Endothelial cell of umbilical vein (primary cell): ENCODE measurements at regions not wholly inside any gene's neighbourhood (a gene's known extent, or its start where the extent isn't known, plus 50 kb on each side); places are given as distances from the start of the nearest gene placed in this dataset.

Experiments used
- BruUV-seq: library from RNA; stranded (reverse); fragments of 400-500 nt; replicated peaks from 2 replicates; lab custom pipeline; 2021; lab: Mats Ljungman, UMichigan
- CTCF ChIA-PET: fragments of 300-600, 350-600 bp; sonication (Branson Sonifier 250); formaldehyde crosslinking; loops from one replicate; lab custom pipeline; 2021; ENCODE audit warnings: antibody characterized with exemption, inconsistent platforms; lab: Charles Lee
- POLR2A ChIA-PET: fragments of 300-600, 350-600 bp; sonication (Branson Sonifier 250); formaldehyde crosslinking; loops from one replicate; lab custom pipeline; 2021; ENCODE audit warnings: antibody characterized with exemption, inconsistent platforms; lab: Charles Lee
- DNase-seq: peaks from one replicate; pipeline ENCODE4 v3.0.0-alpha.2; 2011; ENCODE audit warnings: low read depth, low spot score
- FAIRE-seq: peaks from 2 replicates; lab custom pipeline; 2011; peaks lifted over from hg19 to GRCh38; lab: Jason Lieb, UNC
- H2AFZ ChIP-seq: 2 replicates; pipeline ENCODE4 v1.6.0; 2012; ENCODE audit warnings: low read depth, low read length, control low read depth, inconsistent platforms
- H3K27ac ChIP-seq: 2 replicates; pipeline ENCODE4 v1.5.1; 2011; ENCODE audit warnings: low read depth, mild to moderate bottlenecking, control low read depth, low read length, moderate library complexity; ENCODE audit not compliant: insufficient read depth
- H3K27me3 ChIP-seq, 2 experiments: 2 replicates each; pipeline versions ENCODE4 v1.6.0 to v1.6.1; 2011; ENCODE audit warnings: low read length in 2 of 2, mixed read lengths in 1 of 2; ENCODE audit not compliant: control insufficient read depth in 2 of 2, insufficient read depth in 2 of 2
- H3K36me3 ChIP-seq, 2 experiments: 2 replicates in 1 of 2; 3 replicates in 1 of 2; pipeline ENCODE4 v1.5.1; 2011; ENCODE audit warnings: low read length in 2 of 2, mild to moderate bottlenecking in 1 of 2, moderate library complexity in 1 of 2; ENCODE audit not compliant: control insufficient read depth in 2 of 2, insufficient read depth in 2 of 2; ENCODE audit errors: extremely low read depth in 1 of 2
- H3K4me1 ChIP-seq: 3 replicates; pipeline ENCODE4 v1.5.1; 2011; ENCODE audit warnings: mild to moderate bottlenecking, low read length; ENCODE audit not compliant: control insufficient read depth, insufficient read depth; ENCODE audit errors: extremely low read depth
- H3K4me2 ChIP-seq: 2 replicates; pipeline ENCODE4 v1.6.1; 2011; ENCODE audit warnings: low read length, control low read depth, mixed read lengths; ENCODE audit not compliant: insufficient read depth
- H3K4me3 ChIP-seq, 3 experiments: fragments of 200-600 bp in 1 of 3; sonication (generic), shearing (Covaris generic) in 1 of 3; replicated peaks in 1 of 3; 2 replicates each; pipeline ENCODE4 v1.5.1; 2011 to 2016; ENCODE audit warnings: control low read depth in 3 of 3, low read length in 3 of 3, mild to moderate bottlenecking in 2 of 3, inconsistent platforms in 1 of 3, low read depth in 1 of 3, moderate library complexity in 1 of 3; ENCODE audit not compliant: insufficient read depth in 1 of 3
- H3K79me2 ChIP-seq: 2 replicates; pipeline ENCODE4 v1.6.0; 2012; ENCODE audit warnings: low read length, inconsistent platforms; ENCODE audit not compliant: control insufficient read depth, insufficient read depth
- H3K9ac ChIP-seq: replicated peaks from 2 replicates; pipeline ENCODE3; 2011; ENCODE audit warnings: low read length, control low read depth; ENCODE audit not compliant: insufficient read depth; ENCODE audit errors: extremely low read depth
- H3K9me1 ChIP-seq: replicated peaks from 3 replicates; pipeline ENCODE4 v1.6.0; 2011; ENCODE audit warnings: mild to moderate bottlenecking, low read length; ENCODE audit not compliant: control insufficient read depth, insufficient read depth; ENCODE audit errors: extremely low read depth
- H3K9me3 ChIP-seq: replicated peaks from 2 replicates; pipeline ENCODE4 v1.5.1; 2012; ENCODE audit warnings: low read length, inconsistent platforms; ENCODE audit not compliant: control insufficient read depth, insufficient read depth
- H4K20me1 ChIP-seq: replicated peaks from 2 replicates; pipeline ENCODE3; 2011; ENCODE audit warnings: mild to moderate bottlenecking, low read length; ENCODE audit not compliant: control insufficient read depth, insufficient read depth; ENCODE audit errors: extremely low read depth
- EZH2 ChIP-seq: IDR thresholded peaks from 2 replicates; pipeline ENCODE4 v1.6.1; 2012; ENCODE audit warnings: borderline replicate concordance, low read depth, mild to moderate bottlenecking, moderate library complexity, low read length, inconsistent platforms; ENCODE audit not compliant: severe bottlenecking
- FOS ChIP-seq: IDR thresholded peaks from 2 replicates; pipeline ENCODE4 v1.6.1; 2011; ENCODE audit warnings: mild to moderate bottlenecking, low read length, moderate library complexity, borderline replicate concordance; ENCODE audit not compliant: insufficient read depth
- GATA2 ChIP-seq: IDR thresholded peaks from 2 replicates; pipeline ENCODE4 v1.7.0; 2011; ENCODE audit warnings: low read depth, mild to moderate bottlenecking, moderate library complexity, mixed read lengths, low read length; ENCODE audit not compliant: insufficient read length, insufficient read depth
- JUN ChIP-seq: IDR thresholded peaks from 2 replicates; pipeline ENCODE4 v1.6.1; 2011; ENCODE audit warnings: borderline replicate concordance, low read depth; ENCODE audit not compliant: insufficient read length, insufficient read depth
- MYC ChIP-seq: IDR thresholded peaks from one replicate; pipeline ENCODE4 v1.6.1; 2011; ENCODE audit warnings: mild to moderate bottlenecking, low read depth, low read length
- POLR2A ChIP-seq: IDR thresholded peaks from 2 replicates; pipeline ENCODE4 v1.6.1; 2012; ENCODE audit warnings: low read depth, mild to moderate bottlenecking, control low read depth, low read length
- POLR2AphosphoS5 ChIP-seq: IDR thresholded peaks from 2 replicates; pipeline ENCODE4 v1.6.1; 2012; ENCODE audit warnings: low read depth, mild to moderate bottlenecking, control low read depth, low read length, moderate library complexity; ENCODE audit not compliant: insufficient read depth
- dilution Hi-C: fragments of 300-500 bp; cut with MboI; formaldehyde crosslinking; loops from one replicate; pipeline ENCODE4 v1.15.0; 2019; ENCODE audit warnings: low sequenced_read_pairs; ENCODE audit not compliant: extremely low pct_ligation_motif_present
- intact Hi-C: fragments of 100-400 bp; cut with micrococcal nuclease; formaldehyde crosslinking; loops from one replicate; pipeline ENCODE4 v1.10.0; 2022
- TF ChIP-seq, protein P1 (sequence below): IDR thresholded peaks from 2 replicates; pipeline ENCODE4 v1.6.1; 2011; ENCODE audit not compliant: insufficient read depth, insufficient read length
- TF ChIP-seq, protein P2 (sequence below), 2 donors: IDR thresholded peaks; 1 replicate in 1 of 2; 2 replicates in 1 of 2; pipeline ENCODE4 v1.5.1; 2011; ENCODE audit warnings: low read length in 2 of 2, mild to moderate bottlenecking in 2 of 2, moderate library complexity in 2 of 2, control low read depth in 1 of 2, inconsistent platforms in 1 of 2, low read depth in 1 of 2; ENCODE audit not compliant: insufficient read depth in 1 of 2; ENCODE audit errors: extremely low read depth in 1 of 2

GRCh38 chr4:189533603-189534002, 407.1 kb upstream of the FRG1 start:
- Histone ChIP-seq H3K9ac (no peak overlapping the region), H3K4me3 (no peak overlapping the region), H3K36me3 (no peaks in the 10 kb centered on the region), H3K9me1 (no peaks in the 10 kb centered on the region), H3K27ac (no peak overlapping the region), H3K27me3 (no peaks in the 10 kb centered on the region), H2AFZ (no peak overlapping the region), H3K4me1 (no peaks in the 10 kb centered on the region), H4K20me1 (no peaks in the 10 kb centered on the region), H3K4me2 (no peak overlapping the region), H3K9me3 (peaks cover 4% of the 10 kb centered on the region), H3K79me2 (no peaks in the 10 kb centered on the region)
- FAIRE-seq (no peak), DNase-seq (no peak)
- dilution Hi-C loops = no loop called here
- BruUV-seq = no TSS peak
- TF ChIP-seq FOS = no peak
- ChIA-PET POLR2A (no interaction called here), CTCF (no interaction called here)
- intact Hi-C loops = no loop called here

DNA sequence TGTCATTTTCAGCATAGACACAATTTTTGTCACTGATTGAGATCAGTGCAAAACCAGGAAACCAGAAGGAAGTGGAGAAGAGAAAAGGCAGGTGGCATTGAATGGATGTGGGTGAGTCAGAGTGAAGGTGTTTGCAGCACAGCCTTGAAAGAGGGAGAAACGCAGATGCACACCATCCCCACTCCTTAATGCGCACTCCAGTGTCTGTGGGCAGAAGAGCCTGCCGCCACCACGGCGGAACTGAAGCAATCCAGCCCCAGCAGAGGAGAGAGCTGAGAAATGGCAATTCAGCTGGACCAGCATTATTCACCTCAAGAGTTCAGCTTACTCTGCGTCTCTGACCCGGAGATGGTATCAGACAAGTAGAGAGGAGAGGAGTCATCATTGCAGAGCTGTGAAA, 393.1 kb upstream of the FRG1 start:
- TF ChIP-seq, protein P1, sequence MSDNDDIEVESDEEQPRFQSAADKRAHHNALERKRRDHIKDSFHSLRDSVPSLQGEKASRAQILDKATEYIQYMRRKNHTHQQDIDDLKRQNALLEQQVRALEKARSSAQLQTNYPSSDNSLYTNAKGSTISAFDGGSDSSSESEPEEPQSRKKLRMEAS = no peak
- TF ChIP-seq JUN (no peak), POLR2AphosphoS5 (no peak), EZH2 (no peak), FOS (no peak), MYC (no peak), GATA2 (no peak), POLR2A (no peak)
- TF ChIP-seq, protein P2, sequence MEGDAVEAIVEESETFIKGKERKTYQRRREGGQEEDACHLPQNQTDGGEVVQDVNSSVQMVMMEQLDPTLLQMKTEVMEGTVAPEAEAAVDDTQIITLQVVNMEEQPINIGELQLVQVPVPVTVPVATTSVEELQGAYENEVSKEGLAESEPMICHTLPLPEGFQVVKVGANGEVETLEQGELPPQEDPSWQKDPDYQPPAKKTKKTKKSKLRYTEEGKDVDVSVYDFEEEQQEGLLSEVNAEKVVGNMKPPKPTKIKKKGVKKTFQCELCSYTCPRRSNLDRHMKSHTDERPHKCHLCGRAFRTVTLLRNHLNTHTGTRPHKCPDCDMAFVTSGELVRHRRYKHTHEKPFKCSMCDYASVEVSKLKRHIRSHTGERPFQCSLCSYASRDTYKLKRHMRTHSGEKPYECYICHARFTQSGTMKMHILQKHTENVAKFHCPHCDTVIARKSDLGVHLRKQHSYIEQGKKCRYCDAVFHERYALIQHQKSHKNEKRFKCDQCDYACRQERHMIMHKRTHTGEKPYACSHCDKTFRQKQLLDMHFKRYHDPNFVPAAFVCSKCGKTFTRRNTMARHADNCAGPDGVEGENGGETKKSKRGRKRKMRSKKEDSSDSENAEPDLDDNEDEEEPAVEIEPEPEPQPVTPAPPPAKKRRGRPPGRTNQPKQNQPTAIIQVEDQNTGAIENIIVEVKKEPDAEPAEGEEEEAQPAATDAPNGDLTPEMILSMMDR (IDR thresholded peaks at IDR 0.05; ENCODE audit: extremely low read depth in 1 of 2, insufficient read depth in 1 of 2, low read depth in 1 of 2, low read length in 2 of 2) = no peak
- intact Hi-C loops (no loop called here), dilution Hi-C loops (no loop called here)
- no peaks in the 10 kb centered on the region for H3K4me1 ChIP-seq
- BruUV-seq = no TSS peak
- FAIRE-seq (no peak), DNase-seq (no peak)
- H3K4me2 ChIP-seq = no peak overlapping the region
- no peaks in the 10 kb centered on the region for H3K27me3 ChIP-seq
- H4K20me1 ChIP-seq = no peaks in the 10 kb centered on the region
- H3K4me3 ChIP-seq = no peak overlapping the region
- H3K9ac ChIP-seq = no peak overlapping the region
- POLR2A ChIA-PET = no interaction called here
- peaks cover 2% of the 10 kb centered on the region for H3K9me3 ChIP-seq
- H3K27ac ChIP-seq = no peak overlapping the region
- CTCF ChIA-PET = no interaction called here
- no peaks in the 10 kb centered on the region for H3K36me3 ChIP-seq
- H3K9me1 ChIP-seq = no peaks in the 10 kb centered on the region
- no peaks in the 10 kb centered on the region for H3K79me2 ChIP-seq
- no peak overlapping the region for H2AFZ ChIP-seq
